GM19438 (cell line): ENCODE measurements at regions not wholly inside any gene's neighbourhood (a gene's known extent, or its start where the extent isn't known, plus 50 kb on each side); places are given as distances from the start of the nearest gene placed in this dataset.
"Not testable (repeated sequence)": the region's sequence is repeated elsewhere in the genome, so short reads cannot be mapped to it uniquely, and the experiment has no call there.

Source experiments
- ATAC-seq: cut with Tn5 transposase; IDR thresholded peaks from one replicate; pipeline ENCODE4 v1.9.1; 2021; ENCODE audit warnings: low read depth; ENCODE audit not compliant: unreplicated experiment

GRCh38 chr5:161042443-161042842 lies 190.4 kb upstream of the ATP10B start:
- ATAC-seq = no peak

- ATAC-seq = no peak
Observed at GRCh38 chr5:161040818-161041217, 188.8 kb upstream of the ATP10B start.

- ATAC-seq = no peak
Observed at GRCh38 chr5:161036296-161036695, 184.3 kb upstream of the ATP10B start.

GRCh38 chr5:161034451-161034850 lies 182.4 kb upstream of the ATP10B start:
- ATAC-seq = no peak

- no peak for ATAC-seq
Observed at GRCh38 chr5:161030229-161030628, 178.2 kb upstream of the ATP10B start.

GRCh38 chr5:161027763-161028162 lies 175.8 kb upstream of the ATP10B start:
- no peak for ATAC-seq

GRCh38 chr5:161023551-161023950 lies 171.5 kb upstream of the ATP10B start:
- no peak for ATAC-seq

GRCh38 chr5:161022151-161022550 lies 170.1 kb upstream of the ATP10B start:
- ATAC-seq = no peak

- no peak for ATAC-seq
Observed at GRCh38 chr5:161009817-161010216, 157.8 kb upstream of the ATP10B start.

- no peak for ATAC-seq
Observed at GRCh38 chr5:161009194-161009593, 157.2 kb upstream of the ATP10B start.

- no peak for ATAC-seq
Observed at GRCh38 chr5:161007879-161008278, 155.9 kb upstream of the ATP10B start.

GRCh38 chr5:161002571-161003074 lies 150.6 kb upstream of the ATP10B start:
- ATAC-seq = no peak

GRCh38 chr5:161001604-161002003 lies 149.6 kb upstream of the ATP10B start:
- ATAC-seq = no peak

GRCh38 chr5:161001142-161001541 lies 149.1 kb upstream of the ATP10B start:
- not testable (repeated sequence) for ATAC-seq

GRCh38 chr5:160991205-160991604 lies 139.2 kb upstream of the ATP10B start:
- ATAC-seq = no peak

GRCh38 chr5:160979385-160979784 lies 127.4 kb upstream of the ATP10B start:
- no peak for ATAC-seq

- no peak for ATAC-seq
Observed at GRCh38 chr5:160978944-160979343, 126.9 kb upstream of the ATP10B start.

GRCh38 chr5:160976181-160976580 lies 124.2 kb upstream of the ATP10B start:
- ATAC-seq = no peak

GRCh38 chr5:160970605-160971191 lies 118.7 kb upstream of the ATP10B start:
- no peak for ATAC-seq

- no peak for ATAC-seq
Observed at GRCh38 chr5:160969645-160970044, 117.6 kb upstream of the ATP10B start.

- no peak for ATAC-seq
Observed at GRCh38 chr5:160968480-160968879, 116.5 kb upstream of the ATP10B start.

GRCh38 chr5:160966921-160967320 lies 114.9 kb upstream of the ATP10B start:
- no peak for ATAC-seq

- ATAC-seq = no peak
Observed at GRCh38 chr5:160961761-160962160, 109.8 kb upstream of the ATP10B start.
